Iris pigment epithelial cell (primary cell): ENCODE measurements at regions not wholly inside any gene's neighbourhood (a gene's known extent, or its start where the extent isn't known, plus 50 kb on each side); places are given as distances from the start of the nearest gene placed in this dataset.

Source experiments
- DNase-seq: peaks from one replicate; pipeline ENCODE4 v3.0.0-alpha.2; 2011; ENCODE audit warnings: low read depth

DNA sequence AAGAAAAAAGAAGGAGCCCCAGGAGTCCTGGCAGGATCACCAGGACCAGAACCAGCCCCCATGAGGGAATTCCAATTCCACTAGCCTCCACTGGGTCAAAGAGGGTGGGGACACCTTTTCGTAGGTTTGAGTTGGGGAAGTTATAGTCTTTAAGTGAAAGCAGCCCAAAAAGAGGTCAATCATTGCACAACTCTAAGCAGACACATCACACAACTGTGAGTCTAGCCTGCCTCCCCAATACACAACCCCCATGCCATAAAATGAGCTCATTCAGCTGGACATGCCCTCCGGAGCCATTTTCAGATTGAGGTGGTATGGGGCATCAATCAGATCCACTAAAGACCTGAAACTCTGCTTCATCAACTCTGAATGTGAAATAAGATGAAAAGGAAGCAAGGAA is 179.9 kb downstream of the NPHP4 start:
- no peak for DNase-seq

DNA sequence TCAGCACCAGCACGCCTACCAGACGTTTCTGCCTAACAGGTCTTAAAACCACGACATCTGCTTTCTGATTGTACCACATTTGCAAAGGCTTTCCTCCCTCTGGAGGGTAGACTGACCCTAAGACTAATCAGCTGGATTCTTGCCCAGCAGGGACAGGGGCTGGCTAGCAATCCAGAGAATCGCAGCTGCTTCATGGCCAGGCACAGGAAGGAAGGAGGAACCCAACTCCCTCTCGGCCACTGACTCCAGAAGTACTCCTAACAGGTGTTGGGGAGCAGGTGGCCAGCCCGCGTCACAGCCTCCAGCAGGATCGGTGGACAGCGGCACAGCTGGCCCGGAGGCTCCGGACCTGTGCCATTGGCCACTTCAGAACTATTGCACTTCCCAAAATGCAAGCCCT is 180.8 kb downstream of the NPHP4 start:
- no peak for DNase-seq

DNA sequence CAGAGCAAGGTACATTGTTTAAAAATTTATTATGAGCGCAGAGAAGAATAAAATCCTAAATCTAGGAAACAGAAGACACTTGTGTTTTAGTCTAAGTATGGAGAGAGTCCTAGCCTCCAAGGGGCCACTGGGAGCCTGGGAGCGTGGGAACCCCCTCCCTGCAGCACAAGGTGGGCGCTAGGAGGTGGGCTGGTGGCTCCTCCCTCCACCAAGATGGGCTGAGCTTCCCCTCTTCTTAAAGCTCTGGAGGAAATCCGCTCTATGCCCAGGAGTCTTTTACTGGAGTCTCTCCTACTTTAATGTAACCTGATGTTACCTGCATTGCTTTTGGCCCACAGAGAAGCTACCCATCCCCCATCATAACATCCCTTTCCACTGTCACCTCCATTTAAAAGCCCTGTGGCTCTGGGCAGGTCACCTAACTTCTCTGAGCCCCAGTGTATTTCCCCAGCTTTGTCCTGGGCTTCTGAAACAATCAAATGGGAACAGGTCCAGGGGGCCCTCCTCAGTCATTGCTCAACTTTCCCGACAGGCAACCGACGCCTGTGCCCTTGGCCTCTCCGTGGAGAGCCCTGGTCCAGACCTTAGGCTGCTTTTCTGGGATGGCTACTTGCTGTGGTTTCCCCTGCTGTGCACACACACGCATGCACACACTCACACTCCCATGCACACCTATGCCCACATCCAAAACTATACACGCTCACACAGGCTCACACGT is 181.5 kb downstream of the NPHP4 start:
- no peak for DNase-seq

DNA sequence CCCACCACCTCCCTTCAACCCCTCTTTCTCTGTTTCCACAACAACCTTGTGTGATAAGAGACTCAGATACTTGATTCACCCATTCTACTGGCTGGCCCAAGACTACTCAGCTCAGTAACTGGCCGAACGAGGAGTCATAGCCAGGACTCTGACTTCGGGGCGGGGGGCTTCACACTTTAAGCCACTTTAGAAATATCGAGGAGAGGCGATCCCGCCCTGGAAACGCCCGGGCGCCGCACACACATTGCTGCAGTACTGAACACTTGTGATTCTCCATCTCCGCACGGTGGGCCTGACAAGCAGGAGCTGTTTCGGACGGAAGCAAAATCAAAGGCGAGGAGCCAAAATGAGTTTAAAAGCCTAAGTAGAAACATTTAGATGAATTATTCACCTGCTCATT is 182.1 kb downstream of the NPHP4 start:
- no peak for DNase-seq

DNA sequence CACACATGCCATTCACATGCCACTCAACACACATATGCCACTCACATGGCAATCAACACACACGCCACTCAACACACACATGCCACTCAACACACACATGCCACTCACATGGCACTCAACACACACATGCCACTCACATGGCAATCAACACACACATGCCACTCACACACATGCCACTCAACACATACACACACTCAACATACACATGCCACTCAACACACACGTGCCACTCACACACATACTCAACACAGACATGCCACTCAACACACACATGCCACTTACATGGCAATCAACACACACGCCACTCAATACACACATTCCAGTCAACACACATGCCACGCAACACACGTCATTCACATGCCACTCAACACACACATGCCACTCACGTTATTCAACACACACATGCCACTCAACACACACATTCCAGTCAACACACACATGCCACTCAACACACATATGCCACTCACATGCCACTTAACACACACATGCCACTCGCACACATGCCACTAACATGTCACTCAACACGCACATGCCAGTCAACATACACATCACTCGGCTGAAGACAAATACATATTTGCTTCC is 182.9 kb downstream of the NPHP4 start:
- DNase-seq: no peak

DNA sequence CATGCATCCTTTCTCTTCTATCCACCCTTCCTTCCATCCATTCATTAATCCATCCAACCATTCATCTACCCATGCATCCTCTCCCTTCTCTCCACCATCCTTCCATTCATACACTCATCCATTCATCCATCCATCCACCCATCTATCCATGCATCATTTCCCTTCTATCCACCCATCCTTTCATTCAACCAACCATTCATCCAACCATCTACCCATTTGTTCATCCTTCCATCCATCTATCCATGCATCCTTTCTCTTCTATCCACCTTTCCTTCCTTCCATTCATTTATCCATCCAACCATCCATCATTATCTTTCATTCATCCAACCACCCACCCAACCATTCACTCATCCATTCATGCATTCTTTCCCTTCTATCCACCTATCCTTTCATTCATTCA is 188.4 kb downstream of the NPHP4 start:
- DNase-seq: no peak

DNA sequence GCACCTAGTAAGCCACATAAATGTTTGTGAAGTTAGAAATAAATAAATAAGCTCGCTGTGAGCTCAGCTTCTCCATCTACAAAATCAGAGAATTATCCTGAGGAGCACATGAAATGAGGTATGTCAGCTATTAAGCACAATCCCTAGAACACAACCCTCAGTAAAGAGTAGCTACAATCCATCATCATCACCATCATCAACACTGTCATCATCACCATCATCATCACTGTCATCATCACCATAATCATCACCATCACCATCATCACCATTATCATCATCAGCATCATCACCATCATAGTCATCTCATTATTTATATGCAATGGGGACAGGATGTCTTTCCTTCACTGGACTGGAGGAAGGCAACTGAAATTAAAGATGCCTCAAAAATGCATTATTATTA is 189.6 kb downstream of the NPHP4 start:
- no peak for DNase-seq

DNA sequence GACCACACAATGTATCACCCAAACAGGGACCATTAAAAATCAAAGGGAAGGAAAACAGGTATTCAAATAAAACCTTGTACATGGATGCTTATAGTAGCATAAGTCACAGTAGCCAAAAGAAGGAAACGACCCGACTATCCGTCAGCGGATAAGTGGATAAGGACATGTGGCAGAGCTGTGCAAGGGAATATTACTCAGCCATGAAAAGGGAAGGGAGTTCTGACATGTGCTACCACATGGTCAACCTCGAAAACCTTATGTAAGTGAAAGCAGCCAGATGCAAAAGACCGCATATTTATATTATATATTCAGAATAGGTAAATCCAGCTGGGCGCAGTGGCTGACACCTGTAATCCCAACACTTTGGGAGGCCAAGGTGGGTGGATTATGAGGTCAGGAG is 193.3 kb downstream of the NPHP4 start:
- DNase-seq: no peak

DNA sequence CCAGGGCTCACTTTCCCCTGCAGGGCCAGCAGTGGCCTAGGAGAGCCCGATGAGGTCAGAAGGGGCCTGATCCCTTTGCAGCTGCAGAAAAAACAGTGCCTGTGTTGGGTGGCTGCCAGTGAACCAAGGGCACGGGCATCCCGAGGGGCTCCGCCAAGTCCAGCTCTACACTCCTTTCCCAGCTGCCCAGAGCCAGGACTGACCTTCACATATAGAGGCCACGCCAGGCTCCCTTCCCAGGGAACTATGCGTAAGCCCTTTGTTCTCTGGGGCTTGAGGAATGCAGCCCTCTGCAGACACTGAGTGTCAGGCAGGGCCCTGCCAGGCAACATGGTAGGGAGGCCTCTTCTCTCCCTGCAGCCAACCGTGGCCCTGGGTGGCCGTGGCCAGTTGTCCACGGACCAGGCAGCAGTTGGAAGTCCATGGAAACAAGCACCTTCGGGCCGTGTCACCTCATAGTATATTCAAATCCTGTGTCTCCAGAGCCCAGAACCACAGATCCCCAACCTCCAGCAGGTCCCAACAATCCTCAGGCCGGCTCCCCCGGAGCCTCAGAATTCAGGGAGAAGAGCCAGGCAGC is 194.0 kb downstream of the NPHP4 start:
- no peak for DNase-seq

DNA sequence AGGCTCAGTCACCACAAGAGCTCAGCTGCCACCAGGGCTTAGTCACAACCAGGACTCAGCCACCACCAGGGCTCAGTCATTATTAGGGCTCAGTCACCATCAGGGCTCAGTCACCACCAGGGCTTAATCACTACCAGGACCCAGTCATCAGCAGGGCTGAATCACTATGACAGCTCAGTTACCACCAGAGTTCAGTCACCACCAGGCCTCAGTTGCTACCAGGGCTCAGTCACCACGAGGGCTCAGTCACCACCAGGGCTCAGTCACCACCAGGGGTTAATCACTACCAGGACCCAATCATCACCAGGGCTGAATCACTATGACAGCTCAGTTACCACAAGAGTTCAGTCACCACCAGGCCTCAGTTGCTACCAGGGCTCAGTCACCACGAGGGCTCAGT is 196.2 kb downstream of the NPHP4 start:
- DNase-seq: no peak

DNA sequence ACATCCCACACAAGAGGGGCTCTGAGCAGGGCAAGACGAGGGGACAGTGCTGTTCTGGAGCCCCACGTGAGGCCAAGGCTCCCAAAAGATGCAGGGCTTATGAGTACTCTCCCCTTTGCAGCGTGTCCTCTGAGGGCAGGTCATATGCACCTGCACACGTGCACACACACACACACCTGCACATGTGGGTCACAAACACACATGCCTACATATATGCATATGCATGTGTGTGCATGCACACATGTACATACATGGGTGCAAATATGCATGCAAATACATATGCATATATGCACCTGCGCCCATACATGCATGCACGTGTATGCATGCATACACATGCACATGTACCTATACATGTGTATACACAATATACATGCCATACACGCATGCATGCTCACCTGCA is 197.9 kb downstream of the NPHP4 start:
- DNase-seq: no peak

DNA sequence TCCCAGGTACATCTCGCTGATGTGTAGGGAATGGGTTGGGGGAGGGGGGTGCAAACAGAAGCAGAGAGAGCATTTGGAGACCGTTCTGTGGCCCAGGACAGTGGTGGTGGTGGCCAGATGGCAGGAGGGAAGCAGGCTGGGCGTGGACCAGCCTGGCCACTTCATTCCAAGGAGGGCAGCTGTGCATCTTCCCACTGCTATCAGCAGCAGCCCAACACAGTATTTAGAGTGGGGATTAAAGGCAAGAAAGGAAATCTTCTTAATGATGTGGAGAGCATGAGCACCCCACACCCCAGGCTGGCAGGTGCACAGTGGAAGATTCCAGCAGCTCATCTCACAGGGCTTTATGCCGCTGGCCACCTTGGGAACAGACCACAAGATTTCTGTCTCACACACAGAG is 198.7 kb downstream of the NPHP4 start:
- no peak for DNase-seq

DNA sequence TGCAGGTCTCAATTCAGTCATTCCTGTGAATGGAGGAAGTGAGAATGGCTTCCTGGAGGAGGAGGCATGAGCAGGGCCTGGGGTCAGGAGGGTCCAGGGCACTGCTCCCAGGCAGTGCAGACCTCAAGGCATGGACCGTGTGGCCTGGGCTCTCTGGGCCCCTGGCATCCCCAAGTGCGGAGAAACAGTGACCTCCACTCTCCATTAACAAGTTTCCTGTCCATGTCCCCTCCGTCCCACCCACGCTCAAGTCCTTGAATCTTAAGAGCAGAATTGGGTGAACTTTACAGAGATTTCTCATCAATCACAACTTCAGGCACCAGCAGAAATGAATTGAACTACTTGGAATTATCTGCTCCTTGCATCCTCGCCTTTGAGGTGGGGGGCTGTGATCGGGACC is 211.1 kb downstream of the NPHP4 start:
- no peak for DNase-seq

DNA sequence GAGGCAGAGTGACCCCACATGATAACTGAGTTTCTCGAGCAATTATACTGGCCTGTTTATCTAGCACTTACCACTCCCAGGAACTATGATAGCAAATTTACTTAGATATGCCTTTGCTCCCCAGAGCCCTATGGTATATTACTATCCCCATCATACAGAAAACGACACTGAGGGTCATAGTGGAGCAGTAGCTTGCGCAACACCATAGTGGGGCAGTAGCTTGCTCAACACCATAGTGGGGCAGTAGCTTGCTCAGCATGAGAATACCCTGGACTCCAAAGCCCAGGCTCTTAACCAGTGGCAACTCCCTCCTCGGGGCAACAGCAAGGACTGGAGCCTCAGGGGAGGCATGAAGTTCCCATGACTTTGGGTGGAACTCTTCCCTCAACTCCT is 211.9 kb downstream of the NPHP4 start:
- DNase-seq: no peak

DNA sequence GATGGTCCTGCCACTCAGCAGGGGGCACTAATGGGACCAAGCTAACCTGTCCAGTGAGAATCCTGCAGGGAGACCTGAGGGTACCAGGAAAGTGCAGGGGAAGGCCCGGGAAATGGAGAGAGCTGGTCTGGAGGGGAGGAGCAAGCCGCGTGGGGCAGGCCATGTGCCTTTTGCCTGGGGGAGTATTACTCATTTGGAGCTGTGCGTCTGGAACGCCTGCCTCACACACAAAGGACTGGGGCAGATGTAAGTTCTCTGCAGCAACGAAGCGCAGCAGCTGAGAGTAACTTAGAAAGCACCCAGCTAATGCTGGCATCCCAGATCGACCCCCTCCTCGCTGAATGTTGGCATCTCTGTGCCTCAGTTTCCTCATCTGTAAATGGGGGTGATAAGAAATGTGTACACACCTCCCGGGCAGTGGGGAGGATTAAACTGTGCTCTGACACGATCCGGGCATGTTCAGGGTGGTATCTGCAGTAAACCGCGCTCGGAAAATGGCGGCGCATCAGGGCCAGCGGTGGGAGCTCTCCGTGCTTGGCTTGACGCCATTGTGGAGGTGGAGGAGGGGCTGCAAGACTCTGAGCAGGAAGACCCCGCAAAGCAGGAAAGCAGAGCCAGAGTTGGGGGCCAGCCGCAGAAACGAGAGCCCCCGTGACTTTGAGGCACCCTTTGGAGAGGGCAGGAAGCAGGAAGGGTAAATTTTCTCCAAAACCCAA is 212.5 kb downstream of the NPHP4 start:
- no peak for DNase-seq

DNA sequence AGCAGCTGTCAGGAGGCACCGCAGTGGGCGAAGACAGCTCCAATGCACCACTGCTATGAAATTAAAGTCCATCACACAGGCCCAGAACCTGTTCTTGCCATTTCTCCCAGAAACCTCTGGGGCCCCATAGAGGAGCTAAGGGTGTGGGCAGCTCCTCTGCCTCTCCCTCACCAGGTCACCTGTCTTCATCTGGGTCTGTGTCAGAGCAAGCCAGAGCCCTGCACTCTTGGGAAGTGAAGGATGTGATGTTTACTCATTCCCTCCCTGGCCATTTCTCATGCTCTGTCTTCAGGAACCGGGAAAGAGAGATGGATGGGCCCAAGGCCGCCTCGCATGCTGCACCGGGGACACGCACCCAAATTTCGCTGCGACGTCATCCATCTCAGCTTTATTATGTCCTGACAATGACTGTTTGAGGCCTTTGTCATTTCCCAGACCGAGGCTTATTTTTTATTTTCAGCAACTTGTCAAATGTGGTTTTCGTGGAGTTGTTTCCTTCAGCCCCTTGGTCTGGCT is 216.1 kb downstream of the NPHP4 start:
- no peak for DNase-seq

DNA sequence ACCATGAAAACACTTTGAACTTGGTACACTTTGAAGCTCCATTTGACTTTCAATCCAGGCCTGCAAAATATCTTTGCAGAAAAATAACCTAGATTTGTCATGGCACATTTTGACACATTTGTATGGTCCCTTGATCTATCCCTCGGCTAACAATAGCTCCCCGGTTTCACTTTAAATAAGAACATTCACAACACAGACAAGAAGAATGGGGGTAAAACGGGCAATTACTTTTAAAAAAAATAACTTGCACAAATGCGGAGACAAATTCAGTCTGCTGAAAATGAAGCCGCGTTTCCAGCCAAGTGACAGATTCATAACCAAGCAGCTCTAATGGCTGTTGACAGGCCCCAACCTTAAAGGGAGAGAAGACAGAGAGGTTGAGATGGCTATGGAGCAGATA is 218.2 kb downstream of the NPHP4 start:
- no peak for DNase-seq

DNA sequence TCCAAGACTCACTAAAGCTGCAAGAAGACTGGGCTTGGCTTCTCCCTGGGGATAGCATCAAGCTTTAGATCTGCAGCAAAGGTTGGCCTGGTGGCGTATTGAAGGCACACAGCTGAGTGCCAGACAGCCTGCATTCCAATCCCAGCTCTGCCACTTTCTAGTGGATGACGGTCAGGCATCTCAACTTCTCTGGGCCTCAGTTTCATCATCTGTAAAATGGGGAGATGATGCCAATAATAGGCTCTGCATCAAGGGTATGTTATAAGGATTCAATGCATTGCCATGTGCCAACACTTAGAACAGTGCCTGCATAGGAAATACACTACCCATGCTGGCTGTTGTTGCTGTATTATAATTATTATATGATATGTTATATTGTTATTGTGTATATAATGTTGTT is 220.4 kb downstream of the NPHP4 start:
- no peak for DNase-seq

DNA sequence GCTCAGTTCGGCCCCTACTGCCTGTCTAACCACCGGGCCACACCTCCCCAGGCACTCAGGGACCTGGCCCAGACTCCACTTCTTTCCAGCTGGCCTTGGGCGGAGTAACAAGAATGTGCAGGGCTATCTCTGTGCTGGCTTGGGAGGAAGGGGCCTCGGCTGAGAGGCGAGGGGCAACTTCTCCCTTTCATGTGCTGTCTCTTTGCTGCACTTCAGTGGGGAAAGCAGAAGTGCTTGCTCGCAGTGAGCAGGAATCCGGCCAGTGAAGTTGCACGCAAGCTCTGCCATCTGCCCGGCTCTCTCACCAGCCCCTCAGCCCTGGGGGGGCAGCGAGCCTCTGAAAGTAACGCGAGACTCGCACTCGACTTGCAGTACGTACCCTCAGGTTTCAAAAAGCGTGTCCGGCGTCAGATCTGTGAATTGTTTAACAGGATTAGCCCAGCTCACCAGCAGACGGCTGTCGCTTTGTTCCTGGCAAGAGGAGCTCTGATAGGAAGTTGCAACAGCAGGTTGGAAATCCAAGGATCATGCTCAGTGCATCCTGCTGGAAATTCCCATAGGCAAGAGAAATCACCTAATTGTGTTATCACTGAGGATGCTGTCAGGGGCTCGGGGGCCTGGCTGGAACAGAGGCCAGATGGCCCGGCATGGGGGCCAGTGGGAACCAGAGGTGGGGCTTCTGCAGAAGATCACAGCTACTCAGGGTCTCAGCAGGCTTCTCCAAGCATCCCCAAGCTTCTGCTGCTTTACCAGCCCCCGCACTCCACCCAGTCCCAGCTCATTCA is 221.1 kb downstream of the NPHP4 start:
- peak; percentile 1 for DNase-seq

DNA sequence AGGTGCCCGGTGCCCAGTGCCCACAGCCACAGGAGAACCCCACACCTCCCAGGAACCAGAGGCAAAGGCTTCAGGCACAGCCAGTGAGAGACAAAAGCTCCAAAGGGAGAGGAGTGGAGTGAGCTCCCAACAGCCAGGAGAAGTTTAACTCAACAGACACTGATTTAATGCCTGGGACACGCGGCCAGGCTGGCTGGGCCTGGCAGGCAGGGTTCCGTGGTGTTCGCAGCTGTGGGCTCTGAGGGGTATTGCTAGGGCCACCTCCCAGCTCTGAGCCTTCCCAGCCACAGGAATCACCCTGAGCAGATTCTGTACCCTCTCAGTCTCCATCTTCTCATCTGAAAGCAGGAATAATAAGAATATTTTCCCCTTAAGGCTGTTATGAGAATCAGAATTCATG is 222.5 kb downstream of the NPHP4 start:
- no peak for DNase-seq

DNA sequence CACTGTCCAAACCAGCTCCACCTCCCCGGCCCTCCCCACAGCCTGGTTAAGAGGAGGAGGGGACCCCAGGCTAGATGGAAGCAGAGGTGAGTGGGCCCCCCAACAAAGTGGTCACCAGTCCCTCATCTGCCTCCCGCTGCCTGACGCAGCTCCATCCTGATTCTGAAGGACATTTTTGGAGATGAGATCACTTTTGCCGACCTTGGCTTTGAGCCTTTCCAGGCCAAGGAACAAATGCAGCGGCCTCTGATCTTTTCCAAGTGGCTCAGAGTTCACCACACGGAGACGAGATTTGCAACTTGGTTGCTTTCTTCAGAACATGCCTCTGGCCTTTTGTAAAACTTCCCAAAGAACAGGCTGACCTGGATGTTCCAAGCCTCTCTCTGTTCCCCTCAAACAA is 223.1 kb downstream of the NPHP4 start:
- DNase-seq: no peak

DNA sequence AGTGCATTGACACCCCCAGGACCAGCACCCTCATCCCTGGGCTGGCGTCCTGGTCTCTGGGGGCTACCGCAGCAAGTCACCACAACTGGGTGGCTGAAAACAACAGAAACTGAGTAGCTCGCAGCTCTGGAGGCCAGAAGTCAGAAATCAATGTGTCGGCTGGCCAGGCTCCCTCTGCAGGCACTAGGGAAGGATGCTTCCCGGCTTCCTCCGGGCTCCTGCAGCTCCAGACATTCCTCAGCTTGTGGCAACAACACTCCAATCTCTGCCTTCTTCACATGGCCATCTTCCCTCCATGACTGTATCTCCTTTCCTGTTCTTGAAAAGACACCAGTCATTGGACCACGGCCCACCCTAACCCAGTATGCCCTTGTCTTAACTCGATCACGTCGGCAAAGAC is 224.2 kb downstream of the NPHP4 start:
- no peak for DNase-seq
